HL-60 (cell line): ENCODE measurements at regions not wholly inside any gene's neighbourhood (a gene's known extent, or its start where the extent isn't known, plus 50 kb on each side); places are given as distances from the start of the nearest gene placed in this dataset.

Experiments
- CTCF ChIP-seq: IDR thresholded peaks from one replicate; pipeline ENCODE4 v1.5.1; 2011; ENCODE audit warnings: low read length, control low read depth, inconsistent platforms; ENCODE audit not compliant: insufficient read depth
- POLR2AphosphoS5 ChIP-seq: IDR thresholded peaks from 2 replicates; pipeline ENCODE4 v1.6.1; 2012; ENCODE audit warnings: low read depth
- REST ChIP-seq: IDR thresholded peaks from 2 replicates; pipeline ENCODE4 v1.6.1; 2012; ENCODE audit warnings: low read depth; ENCODE audit not compliant: insufficient replicate concordance

GRCh38 chr11:103619938-103620337, 416.5 kb upstream of the DDI1 start:
- TF ChIP-seq CTCF (no peak), POLR2AphosphoS5 (no peak), REST (no peak)
